Activated T-helper 1 cell treated with anti-CD3 and anti-CD28 coated beads, Interleukin-12 subunit alpha, Interleukin-12 subunit beta, Interleukin-2, Interleukin-4 antibody, amounts not matched to agents 30 ng/mL and 10 ng/mL and 1 ng/mL, durations not matched to agents 14 hours and 24 hours and 36 hours (primary cell): ENCODE measurements at regions not wholly inside any gene's neighbourhood (a gene's known extent, or its start where the extent isn't known, plus 50 kb on each side); places are given as distances from the start of the nearest gene placed in this dataset.

Experiments used
- DNase-seq: peaks from one replicate; pipeline ENCODE4 v3.0.0; 2021; ENCODE audit warnings: low spot score
- H3K27ac Mint-ChIP-seq: one replicate; pipeline ENCODE4 v1.8.0; 2021; ENCODE audit warnings: mild to moderate bottlenecking, mixed read lengths
- H3K27me3 Mint-ChIP-seq: one replicate; pipeline ENCODE4 v1.8.0; 2022; ENCODE audit warnings: mild to moderate bottlenecking, moderate library complexity, mixed read lengths; ENCODE audit not compliant: insufficient read depth
- H3K36me3 Mint-ChIP-seq: one replicate; pipeline ENCODE4 v1.8.0; 2021; ENCODE audit warnings: low read depth, mixed read lengths
- H3K4me1 Mint-ChIP-seq: one replicate; pipeline ENCODE4 v1.8.0; 2021; ENCODE audit warnings: low read depth, mixed read lengths
- H3K4me3 Mint-ChIP-seq: one replicate; pipeline ENCODE4 v1.8.0; 2021; ENCODE audit warnings: mild to moderate bottlenecking, moderate library complexity, mixed read lengths
- H3K9me3 Mint-ChIP-seq: one replicate; pipeline ENCODE4 v1.8.0; 2021; ENCODE audit warnings: mixed read lengths
- intact Hi-C: fragments of 100-400 bp; cut with micrococcal nuclease; formaldehyde crosslinking; loops from one replicate; pipeline ENCODE4 v1.15.1; 2024

DNA sequence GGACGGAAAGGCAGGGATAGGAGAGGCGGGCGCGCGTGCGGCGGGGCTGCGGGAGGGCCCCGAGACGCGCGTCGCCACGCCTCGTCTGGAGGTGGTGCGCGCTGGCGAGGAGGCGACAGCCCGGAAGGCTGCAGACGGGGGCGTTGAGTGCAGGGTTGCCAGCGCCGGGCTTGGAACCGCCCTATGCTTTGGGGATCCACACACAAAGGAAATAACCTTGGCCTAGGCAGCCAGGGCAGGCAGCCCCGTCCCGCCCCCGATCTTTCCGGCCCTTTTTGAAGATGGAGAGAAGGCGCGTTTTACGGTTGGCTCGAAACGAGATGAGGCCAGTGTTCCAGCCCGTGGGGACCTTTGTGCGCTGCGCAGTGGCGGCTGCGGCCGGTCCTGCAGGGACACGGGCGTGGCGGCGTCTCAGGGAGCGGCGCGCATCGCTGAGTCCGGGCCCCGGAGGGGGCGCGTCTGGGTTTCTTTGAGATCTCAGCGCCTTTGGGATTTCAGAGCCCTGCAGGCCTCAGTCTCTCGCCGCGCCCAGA, 50.8 kb upstream of the TRIM2 start:
- peak; percentile 70 for DNase-seq
- Mint-ChIP-seq H3K27me3 (peaks cover 42% of the 10 kb centered on the region), H3K36me3 (no peaks in the 10 kb centered on the region), H3K4me1 (peaks cover 59% of the 10 kb centered on the region), H3K4me3 (peak overlapping the region; percentile 82), H3K27ac (peak overlapping the region; percentile 67), H3K9me3 (no peaks in the 10 kb centered on the region)
- intact Hi-C loops = loop anchor here (1.0 to 5.0 kb wide), 7 partner anchors 10 to 279 kb away; partner anchors contain the start of gene MND1

DNA sequence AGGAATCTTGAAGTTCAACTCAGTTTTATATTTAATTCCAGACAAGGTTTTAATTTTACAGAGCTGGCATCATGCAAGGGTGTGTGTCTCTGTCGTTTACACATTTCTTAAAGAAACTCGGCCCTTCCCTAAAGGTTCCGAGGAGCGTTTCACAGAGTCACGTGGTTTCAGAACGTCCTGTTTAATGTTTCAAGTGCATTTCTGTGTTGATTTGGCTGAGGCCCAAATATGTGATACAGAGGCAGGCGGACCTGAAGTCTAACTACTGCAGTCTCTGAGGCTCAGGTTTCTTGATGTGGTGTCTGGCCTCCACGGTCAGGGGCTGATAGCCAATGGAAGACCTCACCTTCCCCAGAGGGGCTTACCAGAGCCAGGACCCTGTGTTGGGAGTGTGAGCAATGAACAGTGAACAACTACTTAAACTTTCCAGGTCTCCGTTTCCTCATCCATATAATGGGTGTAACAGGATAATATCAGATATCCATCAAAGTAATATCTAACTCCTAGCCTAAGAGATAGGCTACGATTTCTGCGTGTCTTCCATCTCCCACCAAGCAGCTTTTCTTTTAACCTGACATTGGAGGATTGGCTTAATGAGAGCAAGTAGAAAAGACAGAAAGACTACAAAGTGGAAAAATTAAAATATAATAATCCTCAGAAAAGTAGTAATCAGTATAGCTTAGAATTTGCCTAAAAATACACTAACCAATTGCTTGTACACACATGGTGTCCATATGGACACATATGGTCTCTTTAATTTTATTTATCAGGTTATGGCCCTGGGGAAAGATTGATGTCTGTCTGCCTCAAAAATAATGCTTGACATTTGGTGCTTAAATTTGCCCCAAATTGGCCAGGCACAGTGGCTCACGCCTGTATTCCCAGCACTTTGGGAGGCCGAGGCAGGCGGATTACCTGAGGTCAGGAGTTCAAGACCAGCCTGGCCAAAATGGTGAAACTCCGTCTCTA, 50.0 kb upstream of the TRIM2 start:
- Mint-ChIP-seq H3K4me3 (peak overlapping the region; percentile 82), H3K4me1 (peaks cover 65% of the 10 kb centered on the region), H3K27ac (peak overlapping the region; percentile 67), H3K9me3 (no peaks in the 10 kb centered on the region), H3K27me3 (peaks cover 34% of the 10 kb centered on the region), H3K36me3 (no peaks in the 10 kb centered on the region)
- DNase-seq = no peak
- intact Hi-C loops = loop anchor here (5.0 kb wide), 3 partner anchors 68 to 278 kb away; partner anchors contain the start of gene MND1
